ENCODE measurements at regions not wholly inside any gene's neighbourhood (a gene's known extent, or its start where the extent isn't known, plus 50 kb on each side); places are given as distances from the start of the nearest gene placed in this dataset.

GRCh38 chrX:6681521-6682145, 146.7 kb upstream of the VCX3A start:
- BruUV-seq (replicated peaks), result no TSS peak
- no peak for DNase-seq (ENCODE audit: low spot score)
- TF ChIP-seq EZH2 (IDR thresholded peaks at IDR 0.05; ENCODE audit: borderline replicate concordance, low read depth, low read length, poor library complexity, severe bottlenecking), result no peak
- TF ChIP-seq CTCF (conservative IDR thresholded peaks at IDR 0.05; ENCODE audit: low read depth, low read length), result no peak
- Histone ChIP-seq H3K27ac (ENCODE audit: low read depth, low read length, poor library complexity, severe bottlenecking) (no peak overlapping the region), H3K4me3 (ENCODE audit: low read depth, low read length, poor library complexity, severe bottlenecking) (no peak overlapping the region), H3K9me3 (ENCODE audit: low read depth, low read length, poor library complexity, severe bottlenecking) (no peaks in the 10 kb centered on the region), H3K36me3 (ENCODE audit: insufficient read depth, low read length, poor library complexity, severe bottlenecking) (no peaks in the 10 kb centered on the region), H3K4me1 (ENCODE audit: insufficient read depth, low read length, poor library complexity, severe bottlenecking) (no peaks in the 10 kb centered on the region), H3K27me3 (replicated peaks; ENCODE audit: insufficient read depth, low read depth, low read length, poor library complexity) (no peaks in the 10 kb centered on the region)
- ChIA-PET POLR2A (ENCODE audit: low non-redundant PET) (no interaction called here), CTCF (no interaction called here)
- intact Hi-C loops (cut with micrococcal nuclease; ENCODE audit: unreplicated experiment), result no loop called here

GRCh38 chrX:6679988-6680387, 145.1 kb upstream of the VCX3A start:
- POLR2A ChIA-PET (ENCODE audit: low non-redundant PET), result no interaction called here
- no peaks in the 10 kb centered on the region for H3K36me3 ChIP-seq (ENCODE audit: insufficient read depth, low read length, poor library complexity, severe bottlenecking)
- CTCF ChIA-PET, result no interaction called here
- no peaks in the 10 kb centered on the region for H3K27me3 ChIP-seq (replicated peaks; ENCODE audit: insufficient read depth, low read depth, low read length, poor library complexity)
- H3K9me3 ChIP-seq (ENCODE audit: low read depth, low read length, poor library complexity, severe bottlenecking), result no peaks in the 10 kb centered on the region
- intact Hi-C loops (cut with micrococcal nuclease; ENCODE audit: unreplicated experiment), result no loop called here
- no peak overlapping the region for H3K27ac ChIP-seq (ENCODE audit: low read depth, low read length, poor library complexity, severe bottlenecking)
- TF ChIP-seq EZH2 (IDR thresholded peaks at IDR 0.05; ENCODE audit: borderline replicate concordance, low read depth, low read length, poor library complexity, severe bottlenecking) (no peak), CTCF (conservative IDR thresholded peaks at IDR 0.05; ENCODE audit: low read depth, low read length) (no peak)
- H3K4me1 ChIP-seq (ENCODE audit: insufficient read depth, low read length, poor library complexity, severe bottlenecking), result no peaks in the 10 kb centered on the region
- H3K4me3 ChIP-seq (ENCODE audit: low read depth, low read length, poor library complexity, severe bottlenecking), result no peak overlapping the region
- no TSS peak for BruUV-seq (replicated peaks)
- no peak for DNase-seq (ENCODE audit: low spot score)

- no peak for TF ChIP-seq CTCF (conservative IDR thresholded peaks at IDR 0.05; ENCODE audit: low read depth, low read length)
- TF ChIP-seq EZH2 (IDR thresholded peaks at IDR 0.05; ENCODE audit: borderline replicate concordance, low read depth, low read length, poor library complexity, severe bottlenecking), result no peak
- intact Hi-C loops (cut with micrococcal nuclease; ENCODE audit: unreplicated experiment), result no loop called here
- Histone ChIP-seq H3K4me3 (ENCODE audit: low read depth, low read length, poor library complexity, severe bottlenecking) (no peak overlapping the region), H3K4me1 (ENCODE audit: insufficient read depth, low read length, poor library complexity, severe bottlenecking) (no peaks in the 10 kb centered on the region), H3K9me3 (ENCODE audit: low read depth, low read length, poor library complexity, severe bottlenecking) (no peaks in the 10 kb centered on the region), H3K27ac (ENCODE audit: low read depth, low read length, poor library complexity, severe bottlenecking) (no peak overlapping the region), H3K36me3 (ENCODE audit: insufficient read depth, low read length, poor library complexity, severe bottlenecking) (no peaks in the 10 kb centered on the region), H3K27me3 (replicated peaks; ENCODE audit: insufficient read depth, low read depth, low read length, poor library complexity) (no peaks in the 10 kb centered on the region)
- BruUV-seq (replicated peaks), result no TSS peak
- ChIA-PET POLR2A (ENCODE audit: low non-redundant PET) (no interaction called here), CTCF (no interaction called here)
- no peak for DNase-seq (ENCODE audit: low spot score)
Observed at GRCh38 chrX:6679550-6679949, 144.6 kb upstream of the VCX3A start.
